Vagina (tissue), 2 donors: ENCODE measurements at regions not wholly inside any gene's neighbourhood (a gene's known extent, or its start where the extent isn't known, plus 50 kb on each side); places are given as distances from the start of the nearest gene placed in this dataset.

Experiments
- DNase-seq, 2 donors: peaks; one replicate each; pipeline ENCODE4 v3.0.0-alpha.2; 2017; ENCODE audit errors: extremely low spot score in 2 of 2
- H3K27ac ChIP-seq: fragments of 200-600 bp; sonication (generic); one replicate; pipeline ENCODE4 v1.5.1; 2019
- H3K27me3 ChIP-seq: fragments of 200-600 bp; sonication (generic); one replicate; pipeline ENCODE4 v1.5.1; 2019
- H3K36me3 ChIP-seq, 2 donors: fragments of 200-600 bp; sonication (generic); one replicate each; pipeline ENCODE4 v1.5.1; 2017 to 2019
- H3K4me1 ChIP-seq: fragments of 200-600 bp; sonication (generic); one replicate; pipeline ENCODE4 v1.5.1; 2019
- H3K4me3 ChIP-seq, 2 donors: fragments of 200-600 bp; sonication (generic); 1 replicate in 1 of 2; 2 replicates in 1 of 2; pipeline ENCODE4 v1.5.1; 2016 to 2019
- H3K9me3 ChIP-seq: fragments of 200-600 bp; sonication (generic); one replicate; pipeline ENCODE4 v1.5.1; 2019
- CTCF ChIP-seq, 3 experiments: fragments of 450-650 bp in 2 of 3; fragments of 200-600 bp in 1 of 3; sonication (generic) in 1 of 3; IDR thresholded peaks; one replicate each; pipeline ENCODE4 v1.5.1; 2017 to 2019; ENCODE audit warnings: antibody characterized with exemption in 3 of 3, mild to moderate bottlenecking in 2 of 3, moderate library complexity in 2 of 3
- POLR2A ChIP-seq, 2 donors: fragments of 450-650 bp; IDR thresholded peaks; one replicate each; pipeline ENCODE4 v1.6.1; 2017; ENCODE audit warnings: antibody characterized with exemption in 2 of 2, mild to moderate bottlenecking in 2 of 2, moderate library complexity in 2 of 2
- POLR2AphosphoS5 ChIP-seq, 2 donors: sonication (generic); formaldehyde crosslinking; IDR thresholded peaks; one replicate each; pipeline ENCODE4 v1.9.0; 2017; ENCODE audit warnings: antibody characterized with exemption in 2 of 2, mild to moderate bottlenecking in 2 of 2, low read depth in 1 of 2; ENCODE audit not compliant: insufficient read depth in 1 of 2
- intact Hi-C: fragments of 100-400 bp; cut with DNase I; formaldehyde crosslinking; loops from one replicate; pipeline ENCODE4 v1.15.1; 2023

GRCh38 chr7:41130561-41131236 lies 572.2 kb downstream of the INHBA start:
- Histone ChIP-seq H3K36me3 (no peaks in the 10 kb centered on the region), H3K27me3 (no peaks in the 10 kb centered on the region), H3K27ac (no peak overlapping the region), H3K4me3 (no peak overlapping the region), H3K4me1 (peaks cover 10% of the 10 kb centered on the region), H3K9me3 (no peaks in the 10 kb centered on the region)
- no peak for DNase-seq
- intact Hi-C loops = no loop called here
- no peak for TF ChIP-seq POLR2A (IDR thresholded peaks at IDR 0.05)
- no peak for TF ChIP-seq POLR2AphosphoS5 (IDR thresholded peaks at IDR 0.05; ENCODE audit: insufficient read depth in 1 of 2, low read depth in 1 of 2)
- TF ChIP-seq CTCF (IDR thresholded peaks at IDR 0.05) = no peak

- peaks cover 10% of the 10 kb centered on the region for H3K4me1 ChIP-seq
- no peak for DNase-seq
- intact Hi-C loops = no loop called here
- TF ChIP-seq CTCF (IDR thresholded peaks at IDR 0.05) (no peak), POLR2AphosphoS5 (IDR thresholded peaks at IDR 0.05; ENCODE audit: insufficient read depth in 1 of 2, low read depth in 1 of 2) (no peak), POLR2A (IDR thresholded peaks at IDR 0.05) (no peak)
- H3K27me3 ChIP-seq = no peaks in the 10 kb centered on the region
- H3K4me3 ChIP-seq = no peak overlapping the region
- H3K27ac ChIP-seq = no peak overlapping the region
- no peaks in the 10 kb centered on the region for H3K36me3 ChIP-seq
- no peaks in the 10 kb centered on the region for H3K9me3 ChIP-seq
These were observed 572.8 kb downstream of the INHBA start for GRCh38 chr7:41130086-41130485.

GRCh38 chr7:41125343-41125742 lies 577.5 kb downstream of the INHBA start:
- H3K27me3 ChIP-seq = no peaks in the 10 kb centered on the region
- H3K4me3 ChIP-seq = no peak overlapping the region
- H3K36me3 ChIP-seq = no peaks in the 10 kb centered on the region
- H3K27ac ChIP-seq = no peak overlapping the region
- intact Hi-C loops = no loop called here
- TF ChIP-seq POLR2A (IDR thresholded peaks at IDR 0.05) (no peak), CTCF (IDR thresholded peaks at IDR 0.05) (no peak), POLR2AphosphoS5 (IDR thresholded peaks at IDR 0.05; ENCODE audit: insufficient read depth in 1 of 2, low read depth in 1 of 2) (no peak)
- H3K4me1 ChIP-seq = no peaks in the 10 kb centered on the region
- DNase-seq = no peak
- H3K9me3 ChIP-seq = no peaks in the 10 kb centered on the region

GRCh38 chr7:41122256-41122987 lies 580.5 kb downstream of the INHBA start:
- TF ChIP-seq POLR2AphosphoS5 (IDR thresholded peaks at IDR 0.05; ENCODE audit: insufficient read depth in 1 of 2, low read depth in 1 of 2) = no peak
- no peak overlapping the region for H3K4me3 ChIP-seq
- no peak overlapping the region for H3K27ac ChIP-seq
- no peaks in the 10 kb centered on the region for H3K36me3 ChIP-seq
- no peaks in the 10 kb centered on the region for H3K27me3 ChIP-seq
- H3K4me1 ChIP-seq = no peaks in the 10 kb centered on the region
- intact Hi-C loops = no loop called here
- no peak for DNase-seq
- H3K9me3 ChIP-seq = no peaks in the 10 kb centered on the region

- Histone ChIP-seq H3K4me1 (no peaks in the 10 kb centered on the region), H3K27ac (no peak overlapping the region), H3K36me3 (no peaks in the 10 kb centered on the region), H3K27me3 (no peaks in the 10 kb centered on the region), H3K9me3 (no peaks in the 10 kb centered on the region), H3K4me3 (no peak overlapping the region)
- DNase-seq = no peak
- intact Hi-C loops = no loop called here
- TF ChIP-seq POLR2A (IDR thresholded peaks at IDR 0.05) (no peak), POLR2AphosphoS5 (IDR thresholded peaks at IDR 0.05; ENCODE audit: insufficient read depth in 1 of 2, low read depth in 1 of 2) (no peak), CTCF (IDR thresholded peaks at IDR 0.05) (no peak)
These were observed 581.7 kb downstream of the INHBA start for GRCh38 chr7:41121228-41121627.
